GM13976 (cell line): ENCODE measurements at regions not wholly inside any gene's neighbourhood (a gene's known extent, or its start where the extent isn't known, plus 50 kb on each side); places are given as distances from the start of the nearest gene placed in this dataset.

Experiments used
- DNase-seq: peaks from one replicate; pipeline ENCODE4 v3.0.0; 2012; ENCODE audit warnings: low spot score
- in situ Hi-C: fragments of 300-500 bp; cut with MboI; formaldehyde crosslinking; loops from one replicate; pipeline ENCODE4 v1.12.0; 2022; ENCODE audit warnings: low sequenced_read_pairs, mixed read lengths, inconsistent platforms; ENCODE audit not compliant: unreplicated experiment
- TF ChIP-seq, protein P1 (sequence below): IDR thresholded peaks from 2 replicates; pipeline ENCODE4 v1.5.1; 2012; ENCODE audit warnings: borderline replicate concordance, mild to moderate bottlenecking; ENCODE audit not compliant: insufficient read depth; ENCODE audit errors: extremely low read depth, missing control alignments, control extremely low read depth

DNA sequence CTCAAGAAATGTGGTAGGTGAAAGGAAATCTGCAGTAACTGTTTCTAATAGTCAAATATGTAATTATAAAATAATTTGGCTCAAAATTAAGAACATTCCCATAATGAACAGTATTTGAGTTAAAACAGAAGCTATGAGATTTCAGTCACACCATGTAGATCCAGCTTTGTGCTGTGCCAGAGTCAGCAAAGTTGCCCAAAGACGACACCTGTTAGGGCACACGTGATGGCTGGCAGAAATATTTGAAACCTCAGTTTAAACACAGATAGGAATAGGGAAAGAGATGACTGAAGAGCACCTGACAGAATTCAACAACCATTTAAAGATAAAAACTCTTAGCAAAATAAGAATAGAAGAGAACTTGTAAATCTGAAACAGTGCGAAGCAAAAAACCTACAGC is 129.3 kb downstream of the CD83 start:
- in situ Hi-C loops, result no loop called here
- no peak for DNase-seq
- TF ChIP-seq, protein P1, sequence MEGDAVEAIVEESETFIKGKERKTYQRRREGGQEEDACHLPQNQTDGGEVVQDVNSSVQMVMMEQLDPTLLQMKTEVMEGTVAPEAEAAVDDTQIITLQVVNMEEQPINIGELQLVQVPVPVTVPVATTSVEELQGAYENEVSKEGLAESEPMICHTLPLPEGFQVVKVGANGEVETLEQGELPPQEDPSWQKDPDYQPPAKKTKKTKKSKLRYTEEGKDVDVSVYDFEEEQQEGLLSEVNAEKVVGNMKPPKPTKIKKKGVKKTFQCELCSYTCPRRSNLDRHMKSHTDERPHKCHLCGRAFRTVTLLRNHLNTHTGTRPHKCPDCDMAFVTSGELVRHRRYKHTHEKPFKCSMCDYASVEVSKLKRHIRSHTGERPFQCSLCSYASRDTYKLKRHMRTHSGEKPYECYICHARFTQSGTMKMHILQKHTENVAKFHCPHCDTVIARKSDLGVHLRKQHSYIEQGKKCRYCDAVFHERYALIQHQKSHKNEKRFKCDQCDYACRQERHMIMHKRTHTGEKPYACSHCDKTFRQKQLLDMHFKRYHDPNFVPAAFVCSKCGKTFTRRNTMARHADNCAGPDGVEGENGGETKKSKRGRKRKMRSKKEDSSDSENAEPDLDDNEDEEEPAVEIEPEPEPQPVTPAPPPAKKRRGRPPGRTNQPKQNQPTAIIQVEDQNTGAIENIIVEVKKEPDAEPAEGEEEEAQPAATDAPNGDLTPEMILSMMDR, result no peak

DNA sequence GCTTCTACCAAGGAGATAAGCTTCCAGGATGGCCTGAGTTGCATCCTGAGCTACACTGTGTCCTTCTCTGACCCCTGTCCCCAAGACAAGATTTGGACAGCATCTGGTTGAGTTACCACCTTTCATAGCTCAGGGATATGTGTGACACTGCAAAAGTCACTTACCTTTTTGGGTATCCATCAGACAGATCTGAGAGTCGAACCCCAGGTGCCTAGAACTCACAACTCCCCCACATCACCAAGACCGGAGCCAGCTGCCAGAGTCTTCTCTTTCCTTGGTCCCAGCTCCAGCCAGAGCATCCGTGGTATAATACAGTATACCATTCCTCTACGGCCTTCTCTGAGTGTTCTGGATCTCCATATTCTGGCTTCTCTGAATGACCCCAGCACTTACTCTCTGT is 133.0 kb downstream of the CD83 start:
- TF ChIP-seq, protein P1, result no peak
- no peak for DNase-seq
- in situ Hi-C loops, result no loop called here

DNA sequence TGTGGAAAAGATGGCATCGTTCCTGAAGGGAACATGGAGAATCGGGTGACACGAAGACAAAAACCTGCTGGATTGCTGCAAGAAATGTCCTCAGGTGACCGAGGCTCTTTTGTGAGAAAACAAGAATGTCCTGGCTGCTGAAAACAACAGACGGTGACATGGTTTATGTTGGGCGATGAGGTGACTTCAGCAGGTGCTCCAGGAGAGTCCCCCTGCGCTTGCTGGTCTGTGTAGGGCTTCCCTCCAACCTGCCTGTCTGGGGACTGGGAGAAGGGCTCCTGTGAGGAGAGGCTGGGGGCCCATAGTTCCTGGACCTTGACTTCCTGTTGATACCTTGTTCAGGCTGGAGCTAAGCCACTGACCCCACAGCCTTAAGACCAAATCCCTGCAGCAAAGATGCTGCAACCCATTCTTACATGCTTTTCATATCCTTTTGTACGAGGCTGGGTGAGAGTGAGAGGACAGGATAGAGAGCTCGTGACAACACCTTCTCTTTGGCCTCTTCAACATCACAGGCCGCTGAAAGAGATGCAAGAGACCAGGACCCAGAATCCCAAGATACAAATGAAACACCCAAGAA is 134.8 kb downstream of the CD83 start:
- DNase-seq, result no peak
- in situ Hi-C loops, result no loop called here
- TF ChIP-seq, protein P1, result no peak

DNA sequence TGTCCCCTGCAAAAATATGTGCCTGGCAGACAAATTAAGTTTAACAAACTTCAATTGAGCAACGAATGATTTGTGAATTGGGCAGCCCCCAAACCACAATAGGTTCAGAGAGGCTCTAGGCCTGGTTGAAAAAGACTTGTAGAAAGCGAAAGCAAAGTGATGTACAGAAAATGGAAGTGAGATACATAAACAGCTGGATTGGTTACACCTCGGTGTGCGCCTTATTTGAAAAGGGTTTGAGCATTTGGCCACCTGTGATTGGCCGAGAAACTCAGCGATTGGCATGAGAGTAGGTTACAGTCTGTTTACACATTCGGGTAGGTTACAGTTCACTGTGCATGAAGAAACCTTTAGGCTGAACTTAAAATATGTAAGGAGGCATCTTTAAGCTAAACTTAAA is 136.9 kb downstream of the CD83 start:
- TF ChIP-seq, protein P1, result no peak
- in situ Hi-C loops, result no loop called here
- DNase-seq, result peak; percentile 63

DNA sequence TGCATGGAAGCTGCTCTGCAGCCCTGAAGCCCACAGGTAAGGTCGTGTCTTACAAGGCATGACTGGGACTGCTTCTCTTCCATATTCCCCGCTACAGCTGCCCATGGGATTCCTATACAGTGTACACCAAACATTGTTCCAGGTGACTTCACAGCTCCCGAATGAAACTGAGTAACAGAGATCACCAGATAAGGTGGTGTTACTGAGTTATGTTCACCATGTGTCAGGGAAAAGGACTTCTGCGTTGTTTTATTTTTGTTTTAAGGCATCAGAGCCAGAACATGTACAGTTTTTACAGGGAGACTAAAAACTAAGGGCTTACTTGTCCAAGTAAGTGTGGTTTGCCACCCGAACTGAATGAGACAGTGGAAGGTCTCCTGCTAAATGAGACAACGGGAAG is 138.3 kb downstream of the CD83 start:
- in situ Hi-C loops, result no loop called here
- TF ChIP-seq, protein P1, result no peak
- DNase-seq, result no peak

DNA sequence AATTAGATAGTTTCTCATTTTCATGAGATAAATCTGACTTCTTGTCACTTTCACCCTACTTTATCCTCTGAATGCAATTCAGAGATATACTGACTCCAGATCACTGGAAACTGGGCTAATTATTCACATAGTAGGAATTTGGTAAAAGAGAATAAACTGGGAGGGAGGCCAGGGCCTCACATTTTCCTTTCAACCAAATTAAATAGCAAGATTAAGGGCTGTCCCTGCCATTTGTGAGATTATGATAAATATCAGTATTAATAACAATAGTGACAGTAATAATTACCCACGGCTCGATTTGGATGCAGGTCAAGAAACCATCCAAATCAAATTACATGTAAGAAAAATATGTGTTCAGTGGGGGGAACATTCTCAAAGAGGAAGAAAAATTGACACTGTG is 140.5 kb downstream of the CD83 start:
- TF ChIP-seq, protein P1, result no peak
- in situ Hi-C loops, result no loop called here
- no peak for DNase-seq

DNA sequence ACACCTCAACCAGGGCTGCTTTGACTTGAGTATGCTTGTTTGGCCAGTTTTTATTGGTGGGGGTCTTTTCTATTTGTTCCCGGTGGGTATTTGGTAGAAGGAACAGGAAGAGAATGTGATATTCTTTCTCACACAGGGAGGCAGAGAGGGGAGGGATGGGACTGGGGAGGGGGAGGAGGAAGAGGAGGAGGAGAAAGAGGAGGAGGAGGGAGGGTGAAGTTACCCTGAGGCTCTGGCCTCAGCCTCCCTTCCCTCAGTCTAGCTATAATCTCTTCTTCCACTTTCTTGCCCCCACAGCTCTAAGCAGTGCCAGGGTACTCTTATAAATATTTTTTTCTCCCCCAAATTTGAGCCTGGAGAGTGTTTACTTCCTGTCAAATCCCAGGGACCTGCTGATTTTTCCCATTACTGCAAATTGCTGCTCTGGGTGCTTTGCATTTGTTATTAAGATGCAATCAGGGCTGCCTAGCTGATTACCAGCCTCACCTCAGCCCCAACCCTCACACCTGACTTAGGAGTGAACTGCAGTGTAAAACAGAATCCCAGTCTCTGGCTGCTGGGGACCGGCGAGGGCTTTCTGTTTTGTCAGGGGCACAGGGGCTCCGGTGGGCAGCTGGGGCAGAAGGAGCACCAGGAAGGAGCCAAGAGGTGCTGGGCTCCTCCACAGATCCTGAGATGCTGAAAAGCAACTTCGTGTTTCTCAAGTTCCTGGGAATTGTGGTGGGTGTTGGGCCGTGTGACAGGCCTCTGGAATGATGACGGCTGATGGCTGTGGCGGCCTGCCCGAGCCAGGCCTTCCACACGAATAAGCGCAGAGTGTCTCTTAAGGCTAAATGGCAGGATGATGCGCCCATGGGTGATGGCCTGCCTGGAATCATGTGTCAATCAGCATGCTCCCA is 141.4 kb downstream of the CD83 start:
- in situ Hi-C loops, result no loop called here
- TF ChIP-seq, protein P1, result no peak
- no peak for DNase-seq
